HCT116 (cell line): ENCODE measurements at regions not wholly inside any gene's neighbourhood (a gene's known extent, or its start where the extent isn't known, plus 50 kb on each side); places are given as distances from the start of the nearest gene placed in this dataset.

Experiments
- ATAC-seq: fragments of 200-7000 bp; cut with Tn5 transposase; 2 replicates; pipeline ENCODE4 v1.9.1; 2020; ENCODE audit warnings: mild to moderate bottlenecking, moderate library complexity
- BruUV-seq: library from RNA; stranded (reverse); fragments of 400-500 nt; replicated peaks from 2 replicates; lab custom pipeline; 2021; lab: Mats Ljungman, UMichigan
- CTCF ChIA-PET: fragments of 300-600 bp; sonication (Branson Sonifier 250); formaldehyde crosslinking; loops from one replicate; lab custom pipeline; 2021; ENCODE audit warnings: antibody characterized with exemption; lab: Charles Lee
- POLR2A ChIA-PET: fragments of 300-600, 350-600 bp; sonication (Branson Sonifier 250); formaldehyde crosslinking; loops from one replicate; lab custom pipeline; 2021; ENCODE audit warnings: antibody characterized with exemption; lab: Charles Lee
- RAD21 ChIA-PET, 2 experiments: fragments of 300-600 bp; sonication (Branson Sonifier 250); formaldehyde crosslinking; loops; one replicate each; lab custom pipeline; 2023; ENCODE audit warnings: low total read pairs in 2 of 2; ENCODE audit not compliant: uncharacterized antibody in 2 of 2, unreplicated experiment in 2 of 2, low non-redundant PET in 1 of 2; lab: Charles Lee
- DNase-seq: peaks from one replicate; pipeline ENCODE4 v3.0.0-alpha.2; 2010; ENCODE audit warnings: low read depth, low spot score
- H2AFZ ChIP-seq: fragments of 200-600 bp; shearing (Covaris generic), sonication (generic); 2 replicates; pipeline ENCODE4 v1.6.1; 2017; ENCODE audit warnings: low read depth, mixed run types, mixed read lengths, antibody characterized with exemption, low read length; ENCODE audit not compliant: poor library complexity, severe bottlenecking
- H3K27ac ChIP-seq: 2 replicates; pipeline ENCODE4 v1.5.1; 2012; ENCODE audit warnings: low read depth, low read length
- H3K27me3 ChIP-seq: fragments of 200-600 bp; sonication (generic); 2 replicates; pipeline ENCODE4 v1.6.1; 2016; ENCODE audit warnings: mixed run types, low read length, mixed read lengths; ENCODE audit not compliant: insufficient read depth
- H3K36me3 ChIP-seq, 2 experiments: fragments of 200-500 bp in 1 of 2; fragments of 200-600 bp in 1 of 2; sonication (Bioruptor generic) in 1 of 2; sonication (generic) in 1 of 2; 2 replicates each; pipeline versions ENCODE4 v1.5.1 to v1.6.1; 2014 to 2016; ENCODE audit warnings: low read length in 2 of 2, inconsistent platforms in 1 of 2, mixed read lengths in 1 of 2, mixed run types in 1 of 2; ENCODE audit not compliant: insufficient read depth in 2 of 2, control insufficient read depth in 1 of 2
- H3K4me1 ChIP-seq, 2 experiments: fragments of 200-600 bp in 1 of 2; sonication (generic) in 1 of 2; 2 replicates each; pipeline versions ENCODE4 v1.5.1 to v1.6.1; 2012 to 2017; ENCODE audit warnings: low read length in 2 of 2, inconsistent platforms in 1 of 2, mild to moderate bottlenecking in 1 of 2, mixed read lengths in 1 of 2, mixed run types in 1 of 2, moderate library complexity in 1 of 2; ENCODE audit not compliant: insufficient read depth in 2 of 2, control insufficient read depth in 1 of 2
- H3K4me2 ChIP-seq: fragments of 200-600 bp; sonication (generic); 2 replicates; pipeline ENCODE4 v1.6.1; 2017; ENCODE audit warnings: mixed run types, low read length, mixed read lengths
- H3K4me3 ChIP-seq, 2 experiments: fragments of 200-600 bp in 1 of 2; sonication (generic) in 1 of 2; replicated peaks in 1 of 2; 2 replicates each; pipeline ENCODE4 v1.5.1; 2011 to 2016; ENCODE audit warnings: low read length in 2 of 2, control low read depth in 1 of 2, low read depth in 1 of 2, mild to moderate bottlenecking in 1 of 2, mixed read lengths in 1 of 2, mixed run types in 1 of 2
- H3K79me2 ChIP-seq: fragments of 200-600 bp; sonication (generic); 2 replicates; pipeline ENCODE4 v1.6.1; 2017; ENCODE audit warnings: mild to moderate bottlenecking, mixed run types, low read length, moderate library complexity, mixed read lengths; ENCODE audit not compliant: insufficient read depth
- H3K9ac ChIP-seq: fragments of 200-600 bp; sonication (generic); 2 replicates; pipeline ENCODE4 v1.6.1; 2016; ENCODE audit warnings: low read length, mixed read lengths
- H3K9me2 ChIP-seq: fragments of 200-600 bp; sonication (generic), shearing (Covaris generic); 2 replicates; pipeline ENCODE4 v1.6.1; 2017; ENCODE audit warnings: mixed run types, mild to moderate bottlenecking, moderate library complexity; ENCODE audit not compliant: insufficient read depth
- H3K9me3 ChIP-seq, 2 experiments: fragments of 200-500 bp in 1 of 2; fragments of 200-600 bp in 1 of 2; sonication (Bioruptor generic) in 1 of 2; sonication (generic) in 1 of 2; 2 replicates each; pipeline ENCODE4 v1.6.1; 2014 to 2017; ENCODE audit warnings: low read length in 2 of 2, mixed read lengths in 2 of 2, inconsistent platforms in 1 of 2, low read depth in 1 of 2, mild to moderate bottlenecking in 1 of 2, mixed run types in 1 of 2, moderate library complexity in 1 of 2; ENCODE audit not compliant: control insufficient read depth in 1 of 2, insufficient read depth in 1 of 2
- H4K20me1 ChIP-seq: fragments of 200-600 bp; sonication (generic), shearing (Covaris generic); 2 replicates; pipeline ENCODE4 v1.6.1; 2017; ENCODE audit warnings: mixed run types, mild to moderate bottlenecking, moderate library complexity; ENCODE audit not compliant: insufficient read depth
- CBX3 ChIP-seq: IDR thresholded peaks from 2 replicates; pipeline ENCODE4 v1.6.1; 2012; ENCODE audit warnings: low read depth
- CEBPB ChIP-seq: IDR thresholded peaks from 2 replicates; pipeline ENCODE4 v1.6.1; 2012; ENCODE audit warnings: low read depth
- EGR1 ChIP-seq: IDR thresholded peaks from 2 replicates; pipeline ENCODE4 v1.6.1; 2012; ENCODE audit warnings: low read depth
- ELF1 ChIP-seq: IDR thresholded peaks from 2 replicates; pipeline ENCODE4 v1.6.1; 2012; ENCODE audit warnings: low read depth, borderline replicate concordance
- EZH2 ChIP-seq: fragments of 200-600 bp; sonication (generic); IDR thresholded peaks from 2 replicates; pipeline ENCODE4 v1.6.1; 2017; ENCODE audit warnings: antibody characterized with exemption, mixed run types
- EZH2phosphoT487 ChIP-seq: fragments of 200-600 bp; IDR thresholded peaks from 2 replicates; pipeline ENCODE4 v1.6.1; 2018; ENCODE audit warnings: antibody characterized with exemption, borderline replicate concordance
- FOSL1 ChIP-seq: IDR thresholded peaks from 2 replicates; pipeline ENCODE4 v1.6.1; 2012; ENCODE audit warnings: low read depth
- JUND ChIP-seq: IDR thresholded peaks from 2 replicates; pipeline ENCODE4 v1.6.1; 2012
- POLR2A ChIP-seq: IDR thresholded peaks from 2 replicates; pipeline ENCODE4 v1.7.0; 2011; ENCODE audit warnings: borderline replicate concordance; ENCODE audit not compliant: insufficient read depth, insufficient read length; ENCODE audit errors: extremely low read depth
- POLR2AphosphoS5 ChIP-seq: IDR thresholded peaks from 2 replicates; pipeline ENCODE4 v1.6.1; 2011; ENCODE audit warnings: mild to moderate bottlenecking, low read depth, low read length, moderate library complexity
- SIN3A ChIP-seq: IDR thresholded peaks from 2 replicates; pipeline ENCODE4 v1.6.1; 2012; ENCODE audit warnings: low read depth
- SRF ChIP-seq: IDR thresholded peaks from 2 replicates; pipeline ENCODE4 v1.6.1; 2012; ENCODE audit warnings: low read depth
- YY1 ChIP-seq: IDR thresholded peaks from 2 replicates; pipeline ENCODE4 v1.6.1; 2011; ENCODE audit warnings: low read length, low read depth, moderate library complexity, mild to moderate bottlenecking; ENCODE audit not compliant: insufficient replicate concordance; ENCODE audit errors: extremely low read depth
- ZFX ChIP-seq: fragments of 450-650 bp; IDR thresholded peaks from 2 replicates; pipeline ENCODE4 v1.6.1; 2017
- ZNF274 ChIP-seq: fragments of 200-500 bp; sonication (Bioruptor generic); IDR thresholded peaks from 2 replicates; pipeline ENCODE4 v1.6.1; 2014; ENCODE audit warnings: mild to moderate bottlenecking, low read depth, low read length, inconsistent platforms
- intact Hi-C: fragments of 100-400 bp; cut with micrococcal nuclease; formaldehyde crosslinking; loops from 2 replicates; pipeline ENCODE4 v1.10.0; 2022
- TF ChIP-seq, protein P1 (sequence below): IDR thresholded peaks from 2 replicates; pipeline ENCODE4 v1.6.1; 2012
- TF ChIP-seq, protein P2 (sequence below): IDR thresholded peaks from 2 replicates; pipeline ENCODE4 v1.6.1; 2012; ENCODE audit warnings: low read depth

DNA sequence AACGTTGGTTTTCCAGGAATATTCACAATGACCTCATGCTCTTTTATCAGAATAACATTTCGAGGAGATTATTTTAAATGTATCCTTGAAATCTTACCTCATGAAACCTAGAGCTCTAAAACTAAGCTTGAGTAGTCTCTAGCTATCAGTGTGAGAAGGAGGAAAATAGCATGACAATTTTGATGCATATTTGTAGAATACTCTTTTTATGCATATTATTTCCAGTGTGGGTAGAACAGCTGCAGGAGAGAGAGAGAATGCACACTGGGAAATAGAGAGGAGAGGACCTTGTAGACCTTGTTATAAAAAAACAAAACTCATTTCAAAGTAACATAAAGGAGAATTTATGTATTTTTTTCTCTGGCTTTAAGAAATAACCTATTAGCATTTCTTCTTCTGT, 71.1 kb upstream of the VGLL2 start:
- no peaks in the 10 kb centered on the region for H3K79me2 ChIP-seq
- DNase-seq (no peak), ATAC-seq (no peak)
- H3K27me3 ChIP-seq, result no peaks in the 10 kb centered on the region
- H3K9me2 ChIP-seq, result no peaks in the 10 kb centered on the region
- H3K4me3 ChIP-seq, result no peak overlapping the region
- no peak overlapping the region for H3K27ac ChIP-seq
- POLR2A ChIA-PET, result no interaction called here
- no peak overlapping the region for H3K9ac ChIP-seq
- no TSS peak for BruUV-seq
- H4K20me1 ChIP-seq, result no peaks in the 10 kb centered on the region
- intact Hi-C loops, result no loop called here
- CTCF ChIA-PET, result no interaction called here
- H3K4me2 ChIP-seq, result no peak overlapping the region
- H2AFZ ChIP-seq, result no peak overlapping the region
- H3K4me1 ChIP-seq, result peaks cover 0 to 5% of the 10 kb centered on the region in 2 experiments; a peak in 1 of 4 replicates
- H3K36me3 ChIP-seq, result no peaks in the 10 kb centered on the region
- no peak for TF ChIP-seq JUND
- no peak for TF ChIP-seq ZFX
- no peak for TF ChIP-seq POLR2A
- TF ChIP-seq EZH2, result no peak
- TF ChIP-seq, protein P1, sequence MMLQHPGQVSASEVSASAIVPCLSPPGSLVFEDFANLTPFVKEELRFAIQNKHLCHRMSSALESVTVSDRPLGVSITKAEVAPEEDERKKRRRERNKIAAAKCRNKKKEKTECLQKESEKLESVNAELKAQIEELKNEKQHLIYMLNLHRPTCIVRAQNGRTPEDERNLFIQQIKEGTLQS, result no peak
- TF ChIP-seq YY1, result no peak
- TF ChIP-seq CEBPB, result no peak
- no peak for TF ChIP-seq SIN3A
- no peak for TF ChIP-seq ELF1
- no peak for TF ChIP-seq EZH2phosphoT487
- no peaks in the 10 kb centered on the region for H3K9me3 ChIP-seq
- RAD21 ChIA-PET, result no interaction called here

DNA sequence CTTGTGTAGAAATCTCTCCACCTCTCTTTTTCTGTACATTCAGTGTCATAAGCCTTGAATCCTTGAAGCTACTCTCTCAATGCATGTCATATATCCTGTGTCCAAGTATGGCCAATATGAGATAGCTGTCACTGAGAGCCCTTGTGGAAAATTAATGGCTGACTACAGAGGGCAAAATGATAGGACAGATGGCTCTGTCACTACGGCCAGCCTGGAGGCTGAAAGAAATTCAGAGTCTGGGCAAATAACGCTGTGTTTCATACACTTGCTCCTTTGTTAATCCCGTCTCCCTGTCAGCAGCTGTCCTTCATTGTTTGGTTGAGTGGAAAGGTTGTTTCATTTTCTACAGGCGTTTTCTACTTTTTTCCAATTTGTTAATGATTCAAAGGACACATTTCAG, 70.4 kb upstream of the VGLL2 start:
- Histone ChIP-seq H3K4me1 (peaks cover 0 to 5% of the 10 kb centered on the region in 2 experiments; a peak in 1 of 4 replicates), H4K20me1 (no peaks in the 10 kb centered on the region), H3K79me2 (no peaks in the 10 kb centered on the region), H3K36me3 (no peaks in the 10 kb centered on the region), H3K9ac (no peak overlapping the region), H3K9me3 (no peaks in the 10 kb centered on the region), H3K27ac (no peak overlapping the region), H3K4me2 (no peak overlapping the region), H2AFZ (no peak overlapping the region), H3K27me3 (no peaks in the 10 kb centered on the region), H3K4me3 (no peak overlapping the region), H3K9me2 (no peaks in the 10 kb centered on the region)
- ATAC-seq, result no peak
- intact Hi-C loops, result no loop called here
- no peak for DNase-seq
- RAD21 ChIA-PET, result no interaction called here
- BruUV-seq, result no TSS peak
- POLR2A ChIA-PET, result no interaction called here
- CTCF ChIA-PET, result no interaction called here
- TF ChIP-seq POLR2AphosphoS5 (no peak), EGR1 (no peak), POLR2A (no peak), ZNF274 (no peak), YY1 (no peak), ELF1 (no peak), SRF (no peak), FOSL1 (no peak), SIN3A (no peak), CBX3 (no peak), ZFX (no peak)
- TF ChIP-seq, protein P2, sequence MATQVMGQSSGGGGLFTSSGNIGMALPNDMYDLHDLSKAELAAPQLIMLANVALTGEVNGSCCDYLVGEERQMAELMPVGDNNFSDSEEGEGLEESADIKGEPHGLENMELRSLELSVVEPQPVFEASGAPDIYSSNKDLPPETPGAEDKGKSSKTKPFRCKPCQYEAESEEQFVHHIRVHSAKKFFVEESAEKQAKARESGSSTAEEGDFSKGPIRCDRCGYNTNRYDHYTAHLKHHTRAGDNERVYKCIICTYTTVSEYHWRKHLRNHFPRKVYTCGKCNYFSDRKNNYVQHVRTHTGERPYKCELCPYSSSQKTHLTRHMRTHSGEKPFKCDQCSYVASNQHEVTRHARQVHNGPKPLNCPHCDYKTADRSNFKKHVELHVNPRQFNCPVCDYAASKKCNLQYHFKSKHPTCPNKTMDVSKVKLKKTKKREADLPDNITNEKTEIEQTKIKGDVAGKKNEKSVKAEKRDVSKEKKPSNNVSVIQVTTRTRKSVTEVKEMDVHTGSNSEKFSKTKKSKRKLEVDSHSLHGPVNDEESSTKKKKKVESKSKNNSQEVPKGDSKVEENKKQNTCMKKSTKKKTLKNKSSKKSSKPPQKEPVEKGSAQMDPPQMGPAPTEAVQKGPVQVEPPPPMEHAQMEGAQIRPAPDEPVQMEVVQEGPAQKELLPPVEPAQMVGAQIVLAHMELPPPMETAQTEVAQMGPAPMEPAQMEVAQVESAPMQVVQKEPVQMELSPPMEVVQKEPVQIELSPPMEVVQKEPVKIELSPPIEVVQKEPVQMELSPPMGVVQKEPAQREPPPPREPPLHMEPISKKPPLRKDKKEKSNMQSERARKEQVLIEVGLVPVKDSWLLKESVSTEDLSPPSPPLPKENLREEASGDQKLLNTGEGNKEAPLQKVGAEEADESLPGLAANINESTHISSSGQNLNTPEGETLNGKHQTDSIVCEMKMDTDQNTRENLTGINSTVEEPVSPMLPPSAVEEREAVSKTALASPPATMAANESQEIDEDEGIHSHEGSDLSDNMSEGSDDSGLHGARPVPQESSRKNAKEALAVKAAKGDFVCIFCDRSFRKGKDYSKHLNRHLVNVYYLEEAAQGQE, result no peak
